ENCODE measurements at regions not wholly inside any gene's neighbourhood (a gene's known extent, or its start where the extent isn't known, plus 50 kb on each side); places are given as distances from the start of the nearest gene placed in this dataset.

- TF ChIP-seq CTCF (IDR thresholded peaks at IDR 0.05) (no peak), POLR2A (IDR thresholded peaks at IDR 0.05) (no peak)
Observed at GRCh38 chr5:143752165-143752850, 59.7 kb upstream of the HMHB1 start.

Measured in heart left ventricle (tissue), 13 donors.